Skeletal muscle tissue (tissue), 3 donors: ENCODE measurements at regions not wholly inside any gene's neighbourhood (a gene's known extent, or its start where the extent isn't known, plus 50 kb on each side); places are given as distances from the start of the nearest gene placed in this dataset.
A peak's percentile ranks its signal among the peaks of the same experiment; 100 is the strongest.

Source experiments
- H3K27ac ChIP-seq: one replicate; pipeline ENCODE4 v1.7.0; 2013; ENCODE audit warnings: mild to moderate bottlenecking, low read depth, low read length, inconsistent platforms
- H3K27me3 ChIP-seq, 3 donors: one replicate each; pipeline ENCODE4 v1.7.0; 2013; ENCODE audit warnings: low read length in 3 of 3; ENCODE audit not compliant: control insufficient read depth in 3 of 3, insufficient read depth in 3 of 3
- H3K36me3 ChIP-seq, 3 donors: one replicate each; pipeline ENCODE4 v1.7.0; 2013; ENCODE audit warnings: low read length in 3 of 3; ENCODE audit not compliant: control insufficient read depth in 3 of 3, insufficient read depth in 3 of 3
- H3K4me1 ChIP-seq, 3 donors: one replicate each; pipeline ENCODE4 v1.7.0; 2013; ENCODE audit warnings: low read length in 3 of 3, mild to moderate bottlenecking in 3 of 3; ENCODE audit not compliant: control insufficient read depth in 3 of 3, insufficient read depth in 3 of 3
- H3K4me3 ChIP-seq, 3 donors: one replicate each; pipeline ENCODE4 v1.7.0; 2013; ENCODE audit warnings: low read length in 3 of 3
- H3K9ac ChIP-seq, 3 donors: one replicate each; pipeline ENCODE4 v1.7.0; 2013; ENCODE audit warnings: low read length in 3 of 3, mild to moderate bottlenecking in 3 of 3, moderate library complexity in 2 of 3, low read depth in 1 of 3
- H3K9me3 ChIP-seq, 3 donors: one replicate each; pipeline ENCODE4 v1.7.0; 2013; ENCODE audit warnings: low read length in 3 of 3; ENCODE audit not compliant: control insufficient read depth in 3 of 3
- donor health status: Osteomylitis.

- Histone ChIP-seq H3K9ac (peak overlapping the region in 2 of 3 donors; percentile 24 to 77), H3K27me3 (no peaks in the 10 kb centered on the region), H3K27ac (peak overlapping the region; percentile 83), H3K4me1 (peaks cover 31 to 59% (median 56%) of the 10 kb centered on the region in 3 donors), H3K36me3 (no peaks in the 10 kb centered on the region), H3K9me3 (no peaks in the 10 kb centered on the region), H3K4me3 (no peak overlapping the region)
Observed at GRCh38 chr5:173765029-173765644, 123.0 kb upstream of the CPEB4 start.

- Histone ChIP-seq H3K27ac (peak overlapping the region; percentile 83), H3K36me3 (no peaks in the 10 kb centered on the region), H3K4me1 (peaks cover 26 to 53% (median 51%) of the 10 kb centered on the region in 3 donors), H3K9me3 (no peaks in the 10 kb centered on the region), H3K9ac (peak overlapping the region in 1 of 3 donors; percentile 60), H3K4me3 (no peak overlapping the region), H3K27me3 (no peaks in the 10 kb centered on the region)
Observed at GRCh38 chr5:173765661-173766060, 122.5 kb upstream of the CPEB4 start.

- Histone ChIP-seq H3K9ac (peak overlapping the region in 2 of 3 donors; percentile 38 to 55), H3K27me3 (no peaks in the 10 kb centered on the region), H3K4me3 (peak overlapping the region in 1 of 3 donors; percentile 13), H3K36me3 (no peaks in the 10 kb centered on the region), H3K27ac (peak overlapping the region; percentile 83), H3K4me1 (peaks cover 17 to 57% (median 53%) of the 10 kb centered on the region in 3 donors), H3K9me3 (no peaks in the 10 kb centered on the region)
Observed at GRCh38 chr5:173767574-173768266, 120.4 kb upstream of the CPEB4 start.

GRCh38 chr5:173768267-173768806, 119.8 kb upstream of the CPEB4 start:
- peak overlapping the region; percentile 83 for H3K27ac ChIP-seq
- H3K4me1 ChIP-seq, result peaks cover 17 to 57% (median 51%) of the 10 kb centered on the region in 3 donors
- H3K4me3 ChIP-seq, result no peak overlapping the region

GRCh38 chr5:173768891-173769290, 119.3 kb upstream of the CPEB4 start:
- Histone ChIP-seq H3K9ac (no peak overlapping the region), H3K9me3 (no peaks in the 10 kb centered on the region), H3K27ac (no peak overlapping the region), H3K4me3 (no peak overlapping the region), H3K4me1 (peaks cover 17 to 54% (median 48%) of the 10 kb centered on the region in 3 donors), H3K36me3 (no peaks in the 10 kb centered on the region), H3K27me3 (no peaks in the 10 kb centered on the region)

More at GRCh38 chr5:173768267-173768806, 119.8 kb upstream of the CPEB4 start:
- Histone ChIP-seq H3K9ac (peak overlapping the region in 2 of 3 donors; percentile 38 to 55), H3K9me3 (no peaks in the 10 kb centered on the region), H3K27me3 (no peaks in the 10 kb centered on the region), H3K36me3 (no peaks in the 10 kb centered on the region)

- H3K4me3 ChIP-seq, result no peak overlapping the region
- peaks cover 12 to 50% (median 47%) of the 10 kb centered on the region in 3 donors for H3K4me1 ChIP-seq
- H3K9ac ChIP-seq, result no peak overlapping the region
- no peak overlapping the region for H3K27ac ChIP-seq
- no peaks in the 10 kb centered on the region for H3K36me3 ChIP-seq
- H3K9me3 ChIP-seq, result no peaks in the 10 kb centered on the region
- H3K27me3 ChIP-seq, result no peaks in the 10 kb centered on the region
Observed at GRCh38 chr5:173770637-173771036, 117.5 kb upstream of the CPEB4 start.

- Histone ChIP-seq H3K9me3 (no peaks in the 10 kb centered on the region), H3K27me3 (no peaks in the 10 kb centered on the region), H3K4me3 (peak overlapping the region in 1 of 3 donors; percentile 7), H3K36me3 (no peaks in the 10 kb centered on the region), H3K9ac (peak overlapping the region in 2 of 3 donors; percentile 7 to 33), H3K4me1 (peaks cover 8 to 44% (median 42%) of the 10 kb centered on the region in 3 donors), H3K27ac (no peak overlapping the region)
Observed at GRCh38 chr5:173771121-173771724, 116.9 kb upstream of the CPEB4 start.

GRCh38 chr5:173771725-173772383, 116.3 kb upstream of the CPEB4 start:
- Histone ChIP-seq H3K4me3 (no peak overlapping the region), H3K27ac (no peak overlapping the region), H3K9me3 (no peaks in the 10 kb centered on the region), H3K36me3 (no peaks in the 10 kb centered on the region), H3K9ac (peak overlapping the region in 1 of 3 donors; percentile 33), H3K4me1 (peaks cover 8 to 40% (median 40%) of the 10 kb centered on the region in 3 donors), H3K27me3 (no peaks in the 10 kb centered on the region)

GRCh38 chr5:173772384-173773059, 115.6 kb upstream of the CPEB4 start:
- H3K27ac ChIP-seq, result no peak overlapping the region
- H3K4me1 ChIP-seq, result peaks cover 8 to 35% (median 34%) of the 10 kb centered on the region in 3 donors
- no peaks in the 10 kb centered on the region for H3K36me3 ChIP-seq
- no peaks in the 10 kb centered on the region for H3K9me3 ChIP-seq
- no peaks in the 10 kb centered on the region for H3K27me3 ChIP-seq
- no peak overlapping the region for H3K4me3 ChIP-seq
- peak overlapping the region in 1 of 3 donors; percentile 17 for H3K9ac ChIP-seq
